Smooth muscle cell (in vitro differentiated cells): ENCODE measurements at regions not wholly inside any gene's neighbourhood (a gene's known extent, or its start where the extent isn't known, plus 50 kb on each side); places are given as distances from the start of the nearest gene placed in this dataset.
A peak's percentile ranks its signal among the peaks of the same experiment; 100 is the strongest.

Experiments used
- DNase-seq: peaks from one replicate; lab custom pipeline; 2025; ENCODE audit not compliant: unreplicated experiment; lab: John Stamatoyannopoulos, UW
- H2AFZ ChIP-seq: fragments of 200-600 bp; sonication (generic); 2 replicates; pipeline ENCODE4 v1.6.0; 2016; ENCODE audit warnings: antibody characterized with exemption, low read depth, mild to moderate bottlenecking
- H3F3A ChIP-seq: fragments of 200-600 bp; sonication (generic); 2 replicates; pipeline ENCODE4 v1.6.0; 2017; ENCODE audit warnings: antibody characterized with exemption, low read depth
- H3K27ac ChIP-seq: fragments of 200-600 bp; sonication (generic); 2 replicates; pipeline ENCODE4 v1.5.1; 2016; ENCODE audit warnings: low read depth, mild to moderate bottlenecking
- H3K27me3 ChIP-seq: fragments of 200-600 bp; sonication (generic); 2 replicates; pipeline ENCODE4 v1.6.1; 2016; ENCODE audit warnings: low read depth, mild to moderate bottlenecking
- H3K36me3 ChIP-seq: fragments of 200-600 bp; sonication (generic); 2 replicates; pipeline ENCODE4 v1.5.1; 2016; ENCODE audit warnings: low read depth
- H3K4me1 ChIP-seq: fragments of 200-600 bp; sonication (generic); 2 replicates; pipeline ENCODE4 v1.5.1; 2016; ENCODE audit warnings: low read depth
- H3K4me2 ChIP-seq: fragments of 200-600 bp; sonication (generic); 2 replicates; pipeline ENCODE4 v1.6.0; 2016; ENCODE audit warnings: mild to moderate bottlenecking
- H3K4me3 ChIP-seq: fragments of 200-600 bp; sonication (generic); 2 replicates; pipeline ENCODE4 v1.5.1; 2016; ENCODE audit warnings: mild to moderate bottlenecking
- H3K79me2 ChIP-seq: fragments of 200-600 bp; sonication (generic); 2 replicates; pipeline ENCODE4 v1.6.0; 2016; ENCODE audit warnings: low read depth, mild to moderate bottlenecking
- H3K9ac ChIP-seq: fragments of 200-600 bp; sonication (generic); 2 replicates; pipeline ENCODE4 v1.6.0; 2016; ENCODE audit warnings: low read depth
- H3K9me3 ChIP-seq: fragments of 200-600 bp; sonication (generic); replicated peaks from 2 replicates; pipeline ENCODE4 v1.5.1; 2016; ENCODE audit warnings: low read depth
- H4K20me1 ChIP-seq: fragments of 200-600 bp; sonication (generic); 2 replicates; pipeline ENCODE4 v1.6.0; 2016; ENCODE audit warnings: low read depth
- CTCF ChIP-seq: fragments of 200-600 bp; sonication (generic); IDR thresholded peaks from 2 replicates; pipeline ENCODE4 v1.5.1; 2017; ENCODE audit warnings: borderline replicate concordance, mild to moderate bottlenecking, antibody characterized with exemption; ENCODE audit not compliant: insufficient read depth, poor library complexity, severe bottlenecking
- WGBS: methylation state at CpG from one replicate; pipeline ENCODE4 v1.1.7; 2016; ENCODE audit warnings: low lambda C conversion rate; 5-methylcytosine and 5-hydroxymethylcytosine counted together

- H3F3A ChIP-seq = no peaks in the 10 kb centered on the region
- no peaks in the 10 kb centered on the region for H3K9me3 ChIP-seq
- no peak overlapping the region for H3K9ac ChIP-seq
- H3K27me3 ChIP-seq = no peaks in the 10 kb centered on the region
- no peaks in the 10 kb centered on the region for H3K36me3 ChIP-seq
- no peak for TF ChIP-seq CTCF
- peaks cover 3% of the 10 kb centered on the region for H3K4me1 ChIP-seq
- no peak overlapping the region for H3K27ac ChIP-seq
- 72% methylated on average over 8 of the region's 8 CpGs for WGBS
- no peak overlapping the region for H3K4me2 ChIP-seq
- no peak overlapping the region for H2AFZ ChIP-seq
- H4K20me1 ChIP-seq = no peaks in the 10 kb centered on the region
- no peaks in the 10 kb centered on the region for H3K79me2 ChIP-seq
- no peak for DNase-seq
- no peak overlapping the region for H3K4me3 ChIP-seq
Observed at GRCh38 chr3:168956076-168956475, 707.4 kb downstream of the MECOM start.

GRCh38 chr3:168952551-168952950 is 711.0 kb downstream of the MECOM start:
- H3K9ac ChIP-seq = no peak overlapping the region
- no peak for DNase-seq
- H4K20me1 ChIP-seq = no peaks in the 10 kb centered on the region
- no peaks in the 10 kb centered on the region for H3K27me3 ChIP-seq
- no peak overlapping the region for H2AFZ ChIP-seq
- no peak overlapping the region for H3K4me3 ChIP-seq
- no peak overlapping the region for H3K4me2 ChIP-seq
- no peaks in the 10 kb centered on the region for H3F3A ChIP-seq
- H3K9me3 ChIP-seq = no peaks in the 10 kb centered on the region
- no peak overlapping the region for H3K27ac ChIP-seq
- peak; percentile 14 for TF ChIP-seq CTCF
- H3K36me3 ChIP-seq = no peaks in the 10 kb centered on the region
- WGBS = 67% methylated on average over 4 of the region's 4 CpGs
- H3K4me1 ChIP-seq = peaks cover 14% of the 10 kb centered on the region
- H3K79me2 ChIP-seq = no peaks in the 10 kb centered on the region

GRCh38 chr3:168951884-168952283 is 711.6 kb downstream of the MECOM start:
- Histone ChIP-seq H4K20me1 (no peaks in the 10 kb centered on the region), H3K27ac (no peak overlapping the region), H3K4me3 (no peak overlapping the region), H3K9me3 (no peaks in the 10 kb centered on the region), H3K79me2 (no peaks in the 10 kb centered on the region), H2AFZ (no peak overlapping the region), H3F3A (no peaks in the 10 kb centered on the region), H3K36me3 (no peaks in the 10 kb centered on the region), H3K4me1 (peaks cover 14% of the 10 kb centered on the region), H3K27me3 (no peaks in the 10 kb centered on the region), H3K9ac (no peak overlapping the region), H3K4me2 (no peak overlapping the region)
- no peak for TF ChIP-seq CTCF
- DNase-seq = no peak
- 92% methylated on average over 3 of the region's 3 CpGs for WGBS

- Histone ChIP-seq H3K36me3 (no peaks in the 10 kb centered on the region), H3K4me3 (no peak overlapping the region), H3F3A (no peaks in the 10 kb centered on the region), H3K79me2 (no peaks in the 10 kb centered on the region), H3K27ac (no peak overlapping the region), H3K27me3 (no peaks in the 10 kb centered on the region), H4K20me1 (no peaks in the 10 kb centered on the region), H3K4me2 (no peak overlapping the region), H3K9ac (no peak overlapping the region), H3K9me3 (no peaks in the 10 kb centered on the region), H2AFZ (no peak overlapping the region), H3K4me1 (peaks cover 14% of the 10 kb centered on the region)
- 80% methylated on average over 4 of the region's 4 CpGs for WGBS
- no peak for TF ChIP-seq CTCF
- no peak for DNase-seq
Observed at GRCh38 chr3:168951368-168951767, 712.1 kb downstream of the MECOM start.
